Neuronal stem cell (in vitro differentiated cells): ENCODE measurements at regions not wholly inside any gene's neighbourhood (a gene's known extent, or its start where the extent isn't known, plus 50 kb on each side); places are given as distances from the start of the nearest gene placed in this dataset.
A peak's percentile ranks its signal among the peaks of the same experiment; 100 is the strongest.

Source experiments
- DNase-seq: peaks from one replicate; pipeline ENCODE4 v3.0.0-alpha.2; 2013; ENCODE audit warnings: low spot score
- H2AFZ ChIP-seq: one replicate; pipeline ENCODE4 v1.6.1; 2013; ENCODE audit warnings: mild to moderate bottlenecking, low read length, inconsistent platforms
- H2AK5ac ChIP-seq: 2 replicates; pipeline ENCODE4 v1.6.1; 2013; ENCODE audit warnings: low read depth, mild to moderate bottlenecking, inconsistent platforms, low read length, moderate library complexity, mixed read lengths
- H2BK120ac ChIP-seq: 2 replicates; pipeline ENCODE4 v1.6.1; 2013; ENCODE audit warnings: low read depth, mild to moderate bottlenecking, inconsistent platforms, low read length, moderate library complexity, mixed read lengths
- H2BK12ac ChIP-seq: one replicate; pipeline ENCODE4 v1.6.1; 2013; ENCODE audit warnings: low read length, inconsistent platforms
- H2BK15ac ChIP-seq: 2 replicates; pipeline ENCODE4 v1.6.1; 2013; ENCODE audit warnings: mild to moderate bottlenecking, low read length, inconsistent platforms, mixed read lengths
- H2BK5ac ChIP-seq: one replicate; pipeline ENCODE4 v1.6.1; 2013; ENCODE audit warnings: inconsistent platforms, mild to moderate bottlenecking, low read length, moderate library complexity
- H3K14ac ChIP-seq: one replicate; pipeline ENCODE4 v1.6.1; 2013; ENCODE audit warnings: low read length, inconsistent platforms
- H3K18ac ChIP-seq: 2 replicates; pipeline ENCODE4 v1.6.1; 2013; ENCODE audit warnings: low read length, inconsistent platforms
- H3K23ac ChIP-seq: 2 replicates; pipeline ENCODE4 v1.6.1; 2013; ENCODE audit warnings: low read depth, mild to moderate bottlenecking, mixed read lengths, low read length, inconsistent platforms; ENCODE audit not compliant: poor library complexity
- H3K27ac ChIP-seq: replicated peaks from 3 replicates; pipeline ENCODE4 v1.5.1; 2013; ENCODE audit warnings: low read length, inconsistent platforms
- H3K27me3 ChIP-seq, 3 experiments: 2 replicates each; pipeline ENCODE4 v1.6.1; 2013; ENCODE audit warnings: low read length in 3 of 3, mild to moderate bottlenecking in 2 of 3, inconsistent platforms in 1 of 3, low read depth in 1 of 3, mixed read lengths in 1 of 3, moderate library complexity in 1 of 3; ENCODE audit not compliant: control insufficient read depth in 3 of 3, insufficient read depth in 3 of 3
- H3K36me3 ChIP-seq, 2 donors: replicated peaks in 1 of 2; 2 replicates each; pipeline ENCODE4 v1.6.1; 2013; ENCODE audit warnings: low read length in 2 of 2; ENCODE audit not compliant: control insufficient read depth in 2 of 2, insufficient read depth in 2 of 2
- H3K4ac ChIP-seq: 2 replicates; pipeline ENCODE4 v1.6.1; 2013; ENCODE audit warnings: inconsistent platforms, mild to moderate bottlenecking, low read length, moderate library complexity
- H3K4me1 ChIP-seq, 2 donors: 1 replicate in 1 of 2; 2 replicates in 1 of 2; pipeline ENCODE4 v1.6.1; 2013; ENCODE audit warnings: low read length in 2 of 2, low read depth in 1 of 2; ENCODE audit not compliant: control insufficient read depth in 2 of 2, insufficient read depth in 1 of 2
- H3K4me2 ChIP-seq: one replicate; pipeline ENCODE4 v1.6.1; 2013; ENCODE audit warnings: mild to moderate bottlenecking, low read length, inconsistent platforms; ENCODE audit not compliant: insufficient read depth, poor library complexity, severe bottlenecking
- H3K4me3 ChIP-seq, 2 donors: 2 replicates each; pipeline ENCODE4 v1.5.1; 2013; ENCODE audit warnings: low read length in 2 of 2, mild to moderate bottlenecking in 2 of 2, inconsistent platforms in 1 of 2, moderate library complexity in 1 of 2
- H3K79me1 ChIP-seq: one replicate; pipeline ENCODE4 v1.6.1; 2013; ENCODE audit warnings: low read depth, mild to moderate bottlenecking, inconsistent platforms, low read length, moderate library complexity
- H3K9ac ChIP-seq: one replicate; pipeline ENCODE4 v1.6.1; 2013; ENCODE audit warnings: mild to moderate bottlenecking, low read depth, low read length, inconsistent platforms; ENCODE audit not compliant: poor library complexity
- H3K9me3 ChIP-seq, 2 donors: replicated peaks in 1 of 2; 2 replicates each; pipeline versions ENCODE3 to v1.6.1; 2013; ENCODE audit warnings: low read length in 2 of 2, mild to moderate bottlenecking in 2 of 2, inconsistent platforms in 1 of 2, low read depth in 1 of 2, mixed read lengths in 1 of 2, moderate library complexity in 1 of 2; ENCODE audit not compliant: control insufficient read depth in 2 of 2, insufficient read depth in 1 of 2
- H4K8ac ChIP-seq: one replicate; pipeline ENCODE4 v1.6.1; 2013; ENCODE audit warnings: low read depth, mild to moderate bottlenecking, inconsistent platforms, low read length, moderate library complexity
- H4K91ac ChIP-seq: one replicate; pipeline ENCODE4 v1.6.1; 2013; ENCODE audit warnings: low read length, low read depth, mild to moderate bottlenecking, inconsistent platforms; ENCODE audit not compliant: poor library complexity
- WGBS, 2 donors: extraction: QIAGEN DNeasy Blood & Tissue Kit; methylation state at CpG; one replicate each; pipeline ENCODE4 v1.1.7; 2013; ENCODE audit warnings: missing lambda C conversion rate in 2 of 2, mixed read lengths in 1 of 2; ENCODE audit not compliant: insufficient read length in 2 of 2, insufficient replicate concordance in 1 of 2; ENCODE audit errors: extremely low coverage in 2 of 2; 5-methylcytosine and 5-hydroxymethylcytosine counted together

DNA sequence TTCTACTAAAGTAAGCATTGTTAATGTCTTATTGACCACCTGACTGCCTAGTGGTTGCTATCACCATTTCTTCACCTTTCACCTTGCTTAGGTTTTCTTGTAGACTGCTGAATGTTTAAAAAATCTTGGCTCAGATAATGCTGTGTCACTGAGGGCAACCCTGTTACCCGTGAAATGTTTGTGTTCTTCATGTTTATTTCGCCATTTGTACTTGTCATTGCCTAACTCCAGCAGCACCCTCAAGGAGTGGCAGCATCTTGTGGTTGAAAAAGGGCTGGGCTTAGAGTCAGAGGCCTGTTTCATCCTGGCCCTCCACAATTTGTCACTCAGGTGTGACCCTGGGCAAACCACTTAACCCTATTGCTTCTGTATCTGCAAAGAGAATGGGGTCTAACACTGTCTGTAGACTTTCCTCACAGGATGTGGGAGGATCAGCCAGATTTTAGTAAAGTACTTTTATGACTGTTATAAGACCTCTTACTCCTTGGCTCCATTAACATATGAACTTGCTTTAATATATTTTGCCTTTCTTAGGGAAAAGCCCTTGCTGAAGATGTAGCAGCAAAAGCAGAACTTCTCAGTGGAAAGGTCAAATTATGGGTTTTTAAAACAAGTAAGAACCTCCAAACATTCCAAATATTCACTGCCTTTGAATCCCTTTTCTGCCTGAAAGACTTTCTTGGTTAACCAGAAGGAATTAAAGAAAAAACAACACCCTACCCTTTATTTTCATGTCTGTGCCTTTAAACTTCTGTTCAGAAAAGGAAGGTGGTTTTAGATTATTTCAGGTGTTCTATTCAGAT lies 154.5 kb upstream of the C11orf87 start:
- Histone ChIP-seq H3K9me3 (no peaks in the 10 kb centered on the region), H3K18ac (no peak overlapping the region), H2AFZ (no peak overlapping the region), H3K27me3 (no peaks in the 10 kb centered on the region), H3K4me1 (no peaks in the 10 kb centered on the region), H2BK12ac (no peak overlapping the region), H3K4me3 (no peak overlapping the region), H2BK5ac (no peak overlapping the region), H3K36me3 (no peaks in the 10 kb centered on the region), H3K4ac (no peak overlapping the region), H2BK15ac (no peak overlapping the region), H3K4me2 (no peak overlapping the region), H3K79me1 (no peaks in the 10 kb centered on the region), H3K9ac (no peak overlapping the region), H3K23ac (no peak overlapping the region), H2AK5ac (no peak overlapping the region), H4K8ac (no peak overlapping the region), H3K27ac (no peak overlapping the region), H2BK120ac (no peak overlapping the region), H4K91ac (no peak overlapping the region), H3K14ac (no peak overlapping the region)
- no peak for DNase-seq
- WGBS, 2 donors: no CpG with 5 or more reads among the region's 2 CpGs

- H3K18ac ChIP-seq: peak overlapping the region; percentile 24
- no peak overlapping the region for H2BK12ac ChIP-seq
- no peak overlapping the region for H3K4me2 ChIP-seq
- peaks cover 0 to 9% of the 10 kb centered on the region in 2 donors for H3K4me1 ChIP-seq
- H2BK15ac ChIP-seq: no peak overlapping the region
- no peaks in the 10 kb centered on the region for H3K9me3 ChIP-seq
- no peak overlapping the region for H2BK5ac ChIP-seq
- no peak overlapping the region for H4K91ac ChIP-seq
- no peak overlapping the region for H4K8ac ChIP-seq
- no peak overlapping the region for H2AK5ac ChIP-seq
- no peak for DNase-seq
- no peak overlapping the region for H3K4ac ChIP-seq
- no peaks in the 10 kb centered on the region for H3K79me1 ChIP-seq
- no peak overlapping the region for H2AFZ ChIP-seq
- no peak overlapping the region for H2BK120ac ChIP-seq
- H3K36me3 ChIP-seq: no peaks in the 10 kb centered on the region
- no peaks in the 10 kb centered on the region for H3K27me3 ChIP-seq
- H3K9ac ChIP-seq: no peak overlapping the region
- H3K23ac ChIP-seq: no peak overlapping the region
- H3K27ac ChIP-seq: peak overlapping the region; percentile 8
- H3K14ac ChIP-seq: no peak overlapping the region
- WGBS, 2 donors: no CpG with 5 or more reads among the region's 2 CpGs
- no peak overlapping the region for H3K4me3 ChIP-seq
These were observed 146.1 kb upstream of the C11orf87 start for GRCh38 chr11:109275931-109276330.

DNA sequence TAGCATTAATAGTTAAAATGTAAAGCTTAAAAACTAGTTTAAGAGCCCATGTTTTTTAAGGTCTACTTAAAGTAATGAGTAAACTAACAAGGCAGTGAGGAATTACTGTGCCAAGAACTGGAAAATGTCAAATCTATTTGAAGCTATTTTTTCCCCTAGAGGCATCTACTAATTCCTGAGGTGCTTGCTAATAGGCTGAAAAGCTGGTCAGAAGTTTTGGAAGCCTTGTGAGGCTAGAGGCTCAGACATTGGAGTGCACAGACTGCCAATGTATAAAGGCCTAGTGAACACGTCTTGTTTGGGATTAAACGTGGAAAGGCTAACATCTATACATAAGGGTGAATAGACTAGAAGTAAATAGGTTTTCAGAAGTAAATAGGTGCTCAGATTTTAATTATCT lies 136.5 kb upstream of the C11orf87 start:
- Histone ChIP-seq H3K18ac (no peak overlapping the region), H3K4me1 (no peaks in the 10 kb centered on the region), H2AFZ (no peak overlapping the region), H3K27me3 (no peaks in the 10 kb centered on the region), H2BK5ac (no peak overlapping the region), H2BK120ac (no peak overlapping the region), H4K8ac (no peak overlapping the region), H3K9ac (no peak overlapping the region), H3K4me3 (no peak overlapping the region), H3K23ac (no peak overlapping the region), H4K91ac (no peak overlapping the region), H3K4ac (no peak overlapping the region), H2BK12ac (no peak overlapping the region), H3K4me2 (no peak overlapping the region), H3K27ac (no peak overlapping the region), H3K36me3 (no peaks in the 10 kb centered on the region), H2BK15ac (no peak overlapping the region), H3K14ac (no peak overlapping the region), H3K9me3 (no peaks in the 10 kb centered on the region), H3K79me1 (no peaks in the 10 kb centered on the region), H2AK5ac (no peak overlapping the region)
- no CpG with 5 or more reads among the region's 2 CpGs for WGBS, 2 donors
- DNase-seq: no peak

DNA sequence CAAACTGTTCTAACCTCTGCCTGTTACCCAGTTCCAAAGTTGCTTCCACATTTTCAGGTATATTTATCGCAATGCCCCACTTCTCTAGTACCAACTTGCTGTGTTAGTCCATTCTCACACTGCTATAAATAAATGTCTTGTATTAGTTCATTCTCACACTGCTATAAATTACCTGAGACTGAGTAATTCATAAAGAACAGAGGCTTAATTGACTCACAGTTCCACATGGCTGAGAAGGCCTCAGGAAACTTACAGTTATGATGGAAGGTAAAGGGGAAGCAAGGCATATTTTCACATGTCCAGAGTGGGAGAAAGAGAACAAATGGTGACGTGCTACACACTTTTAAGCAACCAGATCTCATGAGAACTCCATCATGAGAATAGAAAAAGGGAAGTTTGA lies 130.4 kb upstream of the C11orf87 start:
- Histone ChIP-seq H3K27ac (no peak overlapping the region), H3K79me1 (no peaks in the 10 kb centered on the region), H2BK120ac (no peak overlapping the region), H4K8ac (no peak overlapping the region), H2AK5ac (no peak overlapping the region), H2AFZ (no peak overlapping the region), H3K4me2 (no peak overlapping the region), H2BK5ac (no peak overlapping the region), H3K36me3 (no peaks in the 10 kb centered on the region), H3K9ac (no peak overlapping the region), H3K9me3 (no peaks in the 10 kb centered on the region), H3K18ac (no peak overlapping the region), H4K91ac (no peak overlapping the region), H3K4me3 (no peak overlapping the region), H3K4ac (no peak overlapping the region), H3K4me1 (no peaks in the 10 kb centered on the region), H3K14ac (no peak overlapping the region), H2BK12ac (no peak overlapping the region), H3K23ac (no peak overlapping the region), H3K27me3 (no peaks in the 10 kb centered on the region), H2BK15ac (no peak overlapping the region)
- DNase-seq: no peak
- WGBS, 2 donors: no CpG with 5 or more reads among the region's 2 CpGs
